ENCODE measurements at regions not wholly inside any gene's neighbourhood (a gene's known extent, or its start where the extent isn't known, plus 50 kb on each side); places are given as distances from the start of the nearest gene placed in this dataset.

- Histone ChIP-seq H3K4me3 (ENCODE audit: low read length) (no peak overlapping the region), H3K27me3 (ENCODE audit: insufficient read depth, low read depth, low read length) (no peaks in the 10 kb centered on the region), H3K27ac (ENCODE audit: low read length) (no peak overlapping the region), H3K9me3 (ENCODE audit: low read length) (no peaks in the 10 kb centered on the region), H3K79me2 (replicated peaks; ENCODE audit: insufficient read depth, low read length) (no peaks in the 10 kb centered on the region), H4K20me1 (ENCODE audit: insufficient read depth) (no peaks in the 10 kb centered on the region), H2AFZ (ENCODE audit: low read depth, low read length) (no peak overlapping the region), H3K4me2 (ENCODE audit: low read length) (no peak overlapping the region), H3F3A (ENCODE audit: insufficient read depth, low read length, poor library complexity, severe bottlenecking) (no peaks in the 10 kb centered on the region), H3K9ac (ENCODE audit: low read length) (no peak overlapping the region), H3K36me3 (ENCODE audit: insufficient read depth, low read length) (no peaks in the 10 kb centered on the region), H3K9me2 (ENCODE audit: insufficient read depth, low read length) (no peaks in the 10 kb centered on the region)
- no peak for TF ChIP-seq MXI1 (conservative IDR thresholded peaks at IDR 0.05; ENCODE audit: poor library complexity, severe bottlenecking)
- no peak for TF ChIP-seq POLR2AphosphoS5 (IDR thresholded peaks at IDR 0.05)
- no peak for TF ChIP-seq CTCF (IDR thresholded peaks at IDR 0.05; ENCODE audit: poor library complexity, severe bottlenecking)
- TF ChIP-seq TAF1 (IDR thresholded peaks at IDR 0.05; ENCODE audit: low read depth), result no peak
- no peak for TF ChIP-seq EP300 (conservative IDR thresholded peaks at IDR 0.05; ENCODE audit: poor library complexity, severe bottlenecking)
- no peak for TF ChIP-seq SMC3 (conservative IDR thresholded peaks at IDR 0.05; ENCODE audit: poor library complexity)
- no peak for TF ChIP-seq REST (IDR thresholded peaks at IDR 0.05; ENCODE audit: borderline replicate concordance)
- no peak for TF ChIP-seq RAD21 (conservative IDR thresholded peaks at IDR 0.05)
- no peak for TF ChIP-seq EZH2 (IDR thresholded peaks at IDR 0.05; ENCODE audit: borderline replicate concordance, insufficient read depth, low read length, poor library complexity, severe bottlenecking)
These were observed 113.3 kb upstream of the TMPO start for GRCh38 chr12:98402091-98402490.

- no peak overlapping the region for H2AFZ ChIP-seq (ENCODE audit: low read depth, low read length)
- H3K4me2 ChIP-seq (ENCODE audit: low read length), result no peak overlapping the region
- no peaks in the 10 kb centered on the region for H3K9me3 ChIP-seq (ENCODE audit: low read length)
- H3K9ac ChIP-seq (ENCODE audit: low read length), result no peak overlapping the region
- TF ChIP-seq RAD21 (conservative IDR thresholded peaks at IDR 0.05), result no peak
- TF ChIP-seq REST (IDR thresholded peaks at IDR 0.05; ENCODE audit: borderline replicate concordance), result no peak
- TF ChIP-seq TAF1 (IDR thresholded peaks at IDR 0.05; ENCODE audit: low read depth), result no peak
- no peak for TF ChIP-seq MXI1 (conservative IDR thresholded peaks at IDR 0.05; ENCODE audit: poor library complexity, severe bottlenecking)
- TF ChIP-seq POLR2AphosphoS5 (IDR thresholded peaks at IDR 0.05), result no peak
- no peak for TF ChIP-seq EP300 (conservative IDR thresholded peaks at IDR 0.05; ENCODE audit: poor library complexity, severe bottlenecking)
- no peak for TF ChIP-seq EZH2 (IDR thresholded peaks at IDR 0.05; ENCODE audit: borderline replicate concordance, insufficient read depth, low read length, poor library complexity, severe bottlenecking)
- no peak for TF ChIP-seq SMC3 (conservative IDR thresholded peaks at IDR 0.05; ENCODE audit: poor library complexity)
- TF ChIP-seq CTCF (IDR thresholded peaks at IDR 0.05; ENCODE audit: poor library complexity, severe bottlenecking), result no peak
- no peaks in the 10 kb centered on the region for H3K27me3 ChIP-seq (ENCODE audit: insufficient read depth, low read depth, low read length)
- no peaks in the 10 kb centered on the region for H4K20me1 ChIP-seq (ENCODE audit: insufficient read depth)
- no peaks in the 10 kb centered on the region for H3K36me3 ChIP-seq (ENCODE audit: insufficient read depth, low read length)
- H3F3A ChIP-seq (ENCODE audit: insufficient read depth, low read length, poor library complexity, severe bottlenecking), result no peaks in the 10 kb centered on the region
- no peak overlapping the region for H3K27ac ChIP-seq (ENCODE audit: low read length)
- H3K9me2 ChIP-seq (ENCODE audit: insufficient read depth, low read length), result no peaks in the 10 kb centered on the region
- no peaks in the 10 kb centered on the region for H3K79me2 ChIP-seq (replicated peaks; ENCODE audit: insufficient read depth, low read length)
- H3K4me3 ChIP-seq (ENCODE audit: low read length), result no peak overlapping the region
These were observed 112.7 kb upstream of the TMPO start for GRCh38 chr12:98402671-98403070.

All from neural cell (in vitro differentiated cells).